Activated CD8-positive, alpha-beta memory T cell treated with anti-CD3 and anti-CD28 coated beads for 24 hours (primary cell): ENCODE measurements at regions not wholly inside any gene's neighbourhood (a gene's known extent, or its start where the extent isn't known, plus 50 kb on each side); places are given as distances from the start of the nearest gene placed in this dataset.
"Not testable (repeated sequence)": the region's sequence is repeated elsewhere in the genome, so short reads cannot be mapped to it uniquely, and the experiment has no call there.

Source experiments
- DNase-seq: peaks from one replicate; pipeline ENCODE4 v3.0.0-alpha.2; 2020

DNA sequence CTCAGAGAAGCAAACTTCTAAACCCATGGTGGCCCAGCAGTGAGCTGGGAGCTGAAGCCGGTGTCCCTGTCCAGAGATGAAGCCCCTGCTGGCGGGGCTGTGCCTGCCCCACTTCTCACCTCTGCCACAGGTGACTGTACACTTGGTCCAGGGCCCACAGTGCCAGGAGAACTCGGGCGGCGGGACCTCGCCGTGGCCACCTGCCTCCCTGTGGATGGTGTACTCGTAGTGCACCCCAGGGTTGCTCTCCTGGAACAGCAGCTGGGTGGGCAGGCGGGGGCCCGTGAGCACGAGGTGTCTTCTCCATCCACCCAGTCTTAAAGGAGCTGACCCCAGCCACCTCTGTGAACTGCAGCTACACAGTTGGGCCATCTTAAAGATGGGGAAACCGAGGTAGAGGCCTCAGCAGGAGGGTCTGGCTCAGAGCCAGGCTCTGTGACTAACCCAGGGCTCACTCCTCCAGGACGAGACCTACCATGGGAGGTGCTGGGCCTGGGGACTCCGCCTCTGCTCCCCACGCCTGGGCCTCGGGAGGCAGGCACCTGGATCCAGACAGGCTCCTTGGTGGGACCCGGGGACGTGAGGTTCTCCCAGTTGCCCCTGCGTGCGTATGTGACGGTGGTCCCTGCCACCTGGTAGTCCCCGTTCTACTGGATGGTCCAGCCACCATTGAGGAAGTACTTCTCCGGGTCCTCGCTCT lies 113.1 kb upstream of the AKAP13 start:
- not testable (repeated sequence) for DNase-seq

DNA sequence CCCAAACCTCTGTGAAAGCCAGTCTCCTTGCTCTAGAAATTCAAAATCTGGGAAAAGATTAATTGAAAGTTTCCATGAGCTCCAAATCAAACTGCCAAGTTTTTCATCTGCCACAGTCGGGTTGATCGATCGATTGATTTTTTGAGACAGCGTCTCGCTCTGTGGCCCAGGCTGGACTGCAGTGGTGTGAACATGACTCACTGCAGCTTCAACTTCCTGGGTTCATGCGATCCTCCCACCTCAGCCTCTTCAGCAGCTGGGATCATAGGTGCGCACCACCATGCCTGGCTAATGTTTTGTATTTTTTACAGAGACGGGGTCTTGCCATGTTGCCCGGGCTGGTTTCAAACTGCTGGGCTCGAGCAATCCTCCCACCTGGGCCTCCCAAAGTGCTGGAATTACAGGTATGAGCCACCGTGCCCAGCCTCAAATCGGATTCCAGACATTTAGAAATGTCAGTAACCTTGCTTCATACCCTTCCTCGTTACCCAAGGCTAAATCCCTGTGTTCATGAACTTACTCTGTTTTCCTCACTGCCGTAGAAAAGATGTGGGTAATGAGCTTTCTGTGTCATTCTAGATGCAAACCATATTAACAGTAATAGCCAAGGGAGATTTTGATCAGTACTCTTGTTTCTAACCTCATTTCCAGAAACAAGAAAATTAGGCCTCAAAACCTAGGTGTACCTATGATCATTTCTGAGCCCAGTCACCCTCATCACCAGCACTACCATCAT lies 105.9 kb upstream of the AKAP13 start:
- DNase-seq, result no peak

DNA sequence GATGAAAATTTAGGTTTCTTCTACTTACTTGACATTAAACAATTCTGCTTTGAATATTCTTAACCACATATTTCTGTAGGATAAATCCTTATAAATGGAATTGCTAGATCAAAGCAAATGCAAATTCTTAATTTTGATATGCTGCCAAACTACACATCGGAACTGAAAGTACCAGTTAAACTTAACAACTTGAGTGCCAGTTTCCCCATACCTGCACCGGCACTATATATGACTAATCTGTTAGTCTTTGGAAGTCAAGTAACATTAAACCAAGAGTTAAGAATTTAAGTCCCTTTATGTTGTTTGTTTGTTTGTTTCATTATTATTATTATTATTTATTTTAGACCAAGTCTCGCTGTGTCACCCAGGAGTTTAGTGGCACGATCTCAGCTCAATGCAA lies 103.9 kb upstream of the AKAP13 start:
- no peak for DNase-seq

DNA sequence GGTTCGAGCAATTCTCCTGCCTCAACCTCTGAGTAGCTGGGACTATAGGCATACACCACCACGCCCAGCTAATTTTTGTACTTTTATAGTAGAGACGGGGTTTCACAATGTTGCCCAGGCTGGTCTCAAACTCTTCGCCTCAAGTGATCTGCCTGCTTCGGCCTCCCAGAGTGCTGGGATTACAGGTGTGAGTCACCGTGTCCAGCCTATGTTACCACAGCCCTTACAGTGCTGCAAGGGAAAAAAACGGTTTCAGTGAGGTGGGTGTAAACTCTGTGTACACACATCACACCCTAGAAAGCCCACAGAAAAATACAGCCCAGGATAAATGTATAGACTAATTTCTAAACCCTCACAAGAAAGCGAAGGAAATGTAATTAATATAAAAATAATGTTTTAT lies 103.5 kb upstream of the AKAP13 start:
- no peak for DNase-seq

DNA sequence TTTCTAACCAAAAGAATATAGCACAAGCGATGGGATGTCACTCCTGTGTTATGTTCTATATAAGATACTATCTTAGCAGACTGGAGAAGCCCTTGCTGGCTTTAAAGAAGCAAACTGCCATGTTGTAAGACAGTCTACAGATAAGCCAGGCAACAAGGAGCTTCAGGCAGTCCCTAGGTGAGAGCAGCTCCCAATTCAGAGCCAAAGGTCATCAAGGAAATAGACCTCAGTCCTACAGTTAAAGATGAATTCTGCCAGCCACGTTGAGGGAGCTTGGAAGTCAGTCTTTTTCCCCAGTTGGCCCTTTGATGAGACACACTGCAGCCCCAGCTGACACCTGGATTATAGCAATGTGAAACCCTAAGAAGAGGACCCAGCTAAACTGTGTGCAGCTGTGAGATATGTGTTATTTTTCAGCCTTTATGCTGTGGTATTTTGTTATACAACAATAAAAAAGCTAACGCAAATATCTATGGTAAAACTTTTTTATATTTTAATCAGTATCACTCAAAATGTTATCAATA lies 102.5 kb upstream of the AKAP13 start:
- DNase-seq, result no peak

DNA sequence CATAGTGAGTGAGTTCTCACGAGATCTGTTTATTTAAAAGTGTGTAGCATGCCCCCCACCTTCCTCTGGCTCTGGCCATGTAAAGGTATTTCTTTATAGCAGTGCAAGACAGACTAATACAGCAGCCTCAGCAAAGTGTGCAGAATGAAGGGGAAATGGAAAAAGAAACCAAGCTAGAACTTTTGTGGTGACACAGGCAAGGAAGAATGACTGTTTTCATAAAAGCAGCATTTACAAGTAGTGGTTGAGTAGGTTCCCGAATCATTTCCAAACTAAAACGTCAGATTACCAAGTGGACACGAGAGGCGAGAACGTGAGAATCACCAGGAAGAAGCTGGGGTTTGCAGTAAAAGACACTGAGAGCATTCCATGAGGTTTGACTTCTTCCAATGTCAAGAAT lies 100.2 kb upstream of the AKAP13 start:
- no peak for DNase-seq

DNA sequence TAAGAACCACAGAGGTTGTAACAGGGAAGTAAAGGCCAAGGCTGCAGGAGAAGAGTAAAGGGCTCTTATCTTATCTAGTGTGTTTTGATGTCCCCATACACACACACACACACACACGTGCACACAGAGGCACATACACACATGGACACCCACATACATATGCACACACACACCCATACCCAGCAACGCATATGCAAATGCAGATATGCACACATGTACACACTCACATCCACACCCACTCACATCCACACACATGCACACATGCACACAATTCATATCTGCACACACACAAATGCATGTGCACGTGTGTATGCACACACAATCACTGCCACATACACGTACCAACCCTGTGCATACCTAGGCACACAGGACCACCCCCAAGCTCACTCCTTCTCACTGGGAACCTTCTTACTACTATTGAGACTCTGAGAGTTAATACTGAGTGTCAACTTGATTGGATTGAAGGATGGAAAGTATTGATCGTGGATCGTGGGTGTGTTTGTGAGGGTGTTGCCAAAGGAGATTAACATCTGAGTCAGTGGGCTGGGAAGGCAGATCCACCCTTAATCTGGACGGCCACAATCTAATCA lies 99.0 kb upstream of the AKAP13 start:
- DNase-seq, result no peak

DNA sequence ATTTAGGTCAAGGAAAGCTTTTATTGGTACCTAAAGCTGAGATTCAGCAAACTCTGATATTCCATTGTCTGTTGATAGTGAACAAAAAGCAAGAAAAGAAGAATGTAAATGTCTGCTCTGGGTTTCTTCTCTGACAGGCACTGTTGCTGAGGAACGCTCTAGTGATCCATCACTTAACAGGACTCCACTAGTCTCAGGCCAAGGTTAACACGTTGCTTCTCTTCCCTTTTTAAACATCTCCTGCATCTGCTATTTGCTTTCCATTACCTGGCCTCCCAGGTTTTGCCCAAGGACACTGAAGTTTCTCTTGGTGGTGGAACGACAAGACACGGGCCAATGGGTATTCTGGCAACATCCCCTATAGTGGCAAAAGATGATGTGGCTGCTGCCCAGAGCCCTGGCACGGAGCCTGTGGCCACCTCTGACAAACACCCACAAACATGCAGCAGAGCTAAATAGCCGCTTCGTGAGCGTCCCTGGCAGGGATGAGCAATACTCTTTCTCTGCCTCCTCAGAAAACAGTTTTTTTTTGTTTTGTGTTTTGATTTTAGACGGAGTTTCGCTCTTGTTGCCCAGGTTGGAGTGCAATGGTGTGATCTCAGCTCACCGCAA lies 97.8 kb upstream of the AKAP13 start:
- no peak for DNase-seq

DNA sequence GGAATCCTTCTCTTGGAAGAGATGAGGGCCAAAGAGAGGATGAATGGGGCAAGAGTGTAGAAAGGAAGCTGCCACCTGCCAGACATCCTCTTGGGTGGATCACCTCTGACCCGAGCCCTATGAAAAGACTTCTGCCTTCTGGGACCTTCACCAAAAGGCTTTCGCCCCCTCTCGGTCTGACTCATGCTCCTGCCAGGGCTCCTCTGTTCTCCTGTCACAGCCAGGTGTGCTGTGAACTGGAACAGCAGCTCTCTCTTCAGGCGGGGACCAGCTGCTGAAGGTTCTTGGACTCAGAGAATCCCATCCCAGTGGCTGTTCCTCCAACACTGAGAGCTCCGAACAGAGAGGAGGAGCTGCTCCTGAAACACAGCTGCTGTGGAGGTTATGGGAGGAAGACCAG lies 96.6 kb upstream of the AKAP13 start:
- DNase-seq, result not testable (repeated sequence)

DNA sequence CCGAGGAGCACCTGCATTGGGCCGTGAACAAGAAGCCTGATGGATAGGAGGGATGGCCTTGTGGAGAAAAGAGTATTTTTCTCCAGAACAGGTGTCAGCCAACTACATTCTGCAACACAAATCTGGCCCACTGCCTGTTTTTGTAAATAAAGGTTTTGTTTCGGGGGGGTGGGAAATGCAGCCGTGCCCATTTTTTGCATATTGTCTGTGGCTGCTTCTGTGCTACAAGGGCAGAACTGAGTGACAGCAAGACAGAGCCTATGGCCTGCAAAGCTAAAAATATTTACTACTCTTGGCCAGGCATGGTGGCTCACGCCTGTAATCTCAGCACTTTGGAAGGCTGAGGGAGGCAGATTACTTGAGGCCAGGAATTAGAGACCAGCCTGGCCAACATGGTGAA lies 95.9 kb upstream of the AKAP13 start:
- no peak for DNase-seq

DNA sequence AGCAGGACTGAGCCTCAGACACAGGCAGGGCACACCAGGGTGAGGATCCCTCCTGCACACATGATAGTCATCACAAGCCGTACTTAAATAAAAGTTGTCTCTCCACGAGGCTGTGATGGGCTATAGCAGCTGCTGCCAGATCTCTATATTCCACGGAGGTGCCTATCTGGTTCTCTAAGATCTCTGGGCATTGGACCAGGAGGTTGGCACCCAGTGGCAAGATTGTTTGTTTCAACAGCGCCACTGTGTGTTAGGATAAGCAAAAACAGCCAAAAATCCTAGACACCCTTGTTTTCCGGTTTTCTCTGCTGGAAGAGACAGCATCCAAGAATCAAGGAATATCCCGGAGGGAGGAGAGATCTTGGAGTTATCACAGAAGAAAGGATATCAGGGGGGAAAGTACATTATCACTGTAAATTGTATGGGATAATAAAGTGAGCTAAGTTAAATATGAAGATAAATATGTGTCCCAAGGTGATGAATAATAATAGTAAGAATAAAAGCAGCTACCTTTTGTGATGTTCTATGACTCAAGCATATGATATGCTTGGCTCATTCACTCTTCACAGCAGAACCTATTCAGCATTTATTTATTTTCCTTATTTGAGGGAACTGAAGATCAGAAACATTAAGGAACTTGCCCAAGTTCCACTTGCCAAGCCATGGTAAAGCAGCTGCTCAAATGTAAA lies 90.6 kb upstream of the AKAP13 start:
- DNase-seq, result no peak

DNA sequence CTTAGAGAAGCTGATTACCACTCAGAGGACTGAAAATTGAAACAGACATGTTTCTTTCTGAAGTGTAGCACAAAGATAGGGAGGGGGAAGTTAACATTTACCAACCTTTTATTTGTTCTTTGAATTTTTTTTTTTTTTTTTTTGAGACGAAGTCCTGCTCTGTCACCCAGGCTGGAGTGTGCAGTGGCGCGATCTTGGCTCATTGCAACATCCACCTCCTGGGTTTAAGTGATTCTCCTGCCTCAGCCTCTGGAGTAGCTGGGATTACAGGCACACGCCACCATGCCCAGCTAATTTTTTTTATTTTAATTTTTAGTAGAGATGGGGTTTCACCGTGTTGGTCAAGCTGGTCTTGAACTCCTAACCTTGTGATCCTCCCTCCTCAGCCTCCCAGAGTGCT lies 87.8 kb upstream of the AKAP13 start:
- DNase-seq, result not testable (repeated sequence)

DNA sequence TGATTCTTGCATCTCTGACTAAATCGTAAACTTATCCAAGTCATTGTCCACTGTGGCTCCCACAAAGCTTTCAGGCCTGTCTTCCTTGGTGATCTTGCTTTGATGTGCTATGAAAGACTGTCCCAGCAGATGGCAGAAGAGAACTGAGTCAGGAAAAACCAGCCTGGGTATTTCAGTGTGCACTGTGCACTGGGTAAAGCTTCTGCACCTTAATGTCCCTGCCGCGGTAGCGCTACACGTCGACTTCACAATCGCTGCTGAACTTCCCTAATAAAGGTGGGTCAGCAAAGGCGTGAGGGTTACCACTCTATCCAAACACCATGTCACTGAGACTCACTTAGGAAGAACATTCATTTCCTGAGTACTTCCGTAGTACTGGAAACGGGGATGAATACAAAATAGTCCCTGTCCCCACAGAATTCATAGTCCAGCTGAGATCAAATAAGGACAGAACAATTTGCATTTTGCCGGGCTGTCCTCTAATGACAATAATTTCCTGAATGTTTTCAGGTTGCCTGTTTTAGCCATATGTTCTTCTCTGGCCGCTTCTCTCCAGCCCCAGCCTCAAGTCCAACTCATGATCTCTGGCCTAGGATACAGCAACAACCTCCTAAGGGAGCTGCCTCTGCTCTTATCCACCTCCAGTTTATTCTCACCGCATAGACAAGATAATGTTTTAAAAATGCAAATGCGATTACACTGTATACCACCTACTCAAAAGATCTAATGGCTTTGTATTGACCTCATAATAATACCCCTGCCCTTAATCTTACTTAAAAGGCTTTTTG lies 83.6 kb upstream of the AKAP13 start:
- peak; percentile 83 for DNase-seq

DNA sequence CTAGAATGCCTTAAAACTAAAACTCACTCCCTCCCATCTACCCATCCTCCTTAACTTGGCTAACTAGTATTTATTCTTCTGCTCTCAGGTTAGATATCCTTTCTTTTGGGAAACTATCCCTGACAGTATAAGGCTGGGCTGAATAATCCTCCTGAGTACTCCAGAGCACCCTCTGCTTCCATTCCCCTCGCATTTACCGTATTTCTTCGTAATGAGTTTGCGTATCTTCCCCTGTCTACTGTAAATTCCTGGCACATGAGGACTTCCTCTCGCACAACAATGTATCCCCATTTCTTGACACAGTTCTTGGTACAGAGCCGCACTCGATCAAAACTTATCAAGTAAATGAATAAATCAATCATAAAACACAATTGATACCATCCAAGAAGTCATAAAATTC lies 82.9 kb upstream of the AKAP13 start:
- DNase-seq, result no peak

DNA sequence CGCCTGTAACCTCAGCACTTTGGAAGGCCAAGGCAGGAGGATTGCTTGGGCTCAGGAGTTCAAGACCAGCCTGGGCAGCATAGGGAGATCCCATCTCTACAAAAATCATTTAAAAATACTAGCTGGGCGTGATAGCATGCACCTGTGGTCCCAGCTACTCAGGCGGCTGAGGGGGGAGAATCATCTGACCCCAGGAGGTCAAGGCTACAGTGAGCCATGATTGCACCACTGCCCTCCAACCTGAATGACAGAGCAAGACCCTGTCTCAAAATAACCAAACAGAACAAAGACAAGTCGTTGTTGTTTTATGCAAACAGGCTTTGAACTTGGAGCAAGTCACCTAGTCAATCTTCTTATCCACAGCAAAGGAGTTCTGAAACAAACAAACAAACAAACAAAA lies 82.0 kb upstream of the AKAP13 start:
- DNase-seq, result no peak

DNA sequence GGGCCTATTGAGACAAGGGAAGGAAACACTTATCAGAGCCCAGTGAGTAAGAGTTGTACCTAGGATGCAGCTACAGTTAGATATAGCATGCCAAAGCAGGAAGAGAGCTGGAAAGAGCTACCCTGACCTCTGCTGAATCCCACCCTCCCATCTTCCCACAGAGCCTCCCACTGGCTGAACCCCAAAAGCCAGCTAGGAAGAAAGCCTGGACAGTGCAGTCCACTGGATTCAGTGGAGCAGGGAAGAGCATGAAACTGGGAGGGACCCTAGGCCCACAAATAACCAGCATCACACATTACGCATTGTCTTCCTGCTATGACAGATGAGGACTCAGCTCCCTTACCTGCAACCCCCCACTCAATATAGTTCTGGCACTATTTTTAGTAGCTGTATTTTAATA lies 81.5 kb upstream of the AKAP13 start:
- no peak for DNase-seq

DNA sequence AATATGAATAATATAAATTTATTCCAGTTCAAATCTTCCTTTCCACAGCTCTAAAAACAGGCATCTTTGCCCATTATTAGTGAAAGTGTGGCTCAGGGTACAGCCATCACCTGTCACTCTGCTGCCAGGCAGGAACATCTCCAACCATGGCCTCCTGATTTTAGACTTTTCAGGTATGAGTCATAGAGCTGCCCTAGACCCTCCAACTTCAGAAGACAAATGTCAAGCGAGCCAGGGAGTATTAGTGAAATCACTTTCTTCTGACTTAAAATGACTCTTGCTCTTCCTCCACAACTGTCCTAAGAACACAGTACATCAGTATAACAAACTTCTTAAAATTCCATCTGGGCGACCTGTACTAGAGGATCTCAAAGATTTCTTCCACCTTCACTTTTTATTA lies 78.1 kb upstream of the AKAP13 start:
- no peak for DNase-seq

DNA sequence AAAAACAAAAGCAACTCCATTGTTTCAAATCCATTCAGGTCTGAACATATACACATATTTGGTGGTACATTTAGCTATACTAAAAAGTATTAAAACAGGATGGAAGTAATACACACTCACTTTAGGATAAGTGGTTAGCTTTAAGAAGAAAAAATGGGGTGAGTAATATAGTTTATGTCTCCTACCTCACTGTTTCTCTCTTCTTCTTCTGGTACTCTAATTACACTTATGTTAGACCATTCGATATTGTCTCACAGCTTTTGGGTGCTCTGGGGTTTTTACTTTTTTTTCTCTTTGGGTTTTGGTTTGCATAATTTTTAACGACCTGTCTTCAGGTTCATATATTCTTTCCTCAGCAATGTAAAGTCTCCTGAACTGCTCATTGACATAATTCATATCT lies 75.4 kb upstream of the AKAP13 start:
- no peak for DNase-seq

DNA sequence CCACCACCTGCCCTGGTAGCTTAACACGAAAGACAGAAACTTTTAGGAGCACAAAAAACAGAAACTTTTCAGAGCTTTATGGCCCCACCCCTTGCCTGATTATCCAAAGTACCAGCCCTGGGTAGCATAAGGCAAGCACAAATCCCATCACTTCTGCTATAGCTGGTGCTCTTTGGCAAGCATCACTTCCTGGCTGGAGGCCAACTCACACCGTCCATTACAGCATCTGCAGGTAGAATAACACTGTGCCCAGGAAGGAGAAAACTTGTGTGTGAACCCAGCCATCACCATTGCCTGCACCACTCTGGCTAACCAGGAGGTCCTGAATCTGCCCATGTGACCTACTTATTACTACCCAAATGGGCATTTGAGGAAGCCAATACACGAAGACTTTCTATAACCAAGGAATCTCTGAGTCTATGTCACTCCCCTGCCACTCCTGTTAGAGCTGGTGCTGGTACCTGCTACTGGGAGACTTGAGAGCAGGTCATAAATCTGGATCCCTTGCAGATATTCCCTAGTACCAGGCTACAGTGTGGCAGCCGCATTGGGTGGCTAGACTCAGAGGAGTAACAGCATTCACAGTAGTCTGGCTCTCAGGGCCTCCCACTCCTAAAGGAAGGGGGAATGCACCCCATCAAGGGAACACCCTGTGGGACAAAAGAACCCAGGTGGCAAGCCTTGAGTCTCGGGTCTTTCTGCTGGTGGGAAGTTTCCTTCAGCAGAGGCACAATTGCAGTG lies 73.3 kb upstream of the AKAP13 start:
- DNase-seq, result no peak

DNA sequence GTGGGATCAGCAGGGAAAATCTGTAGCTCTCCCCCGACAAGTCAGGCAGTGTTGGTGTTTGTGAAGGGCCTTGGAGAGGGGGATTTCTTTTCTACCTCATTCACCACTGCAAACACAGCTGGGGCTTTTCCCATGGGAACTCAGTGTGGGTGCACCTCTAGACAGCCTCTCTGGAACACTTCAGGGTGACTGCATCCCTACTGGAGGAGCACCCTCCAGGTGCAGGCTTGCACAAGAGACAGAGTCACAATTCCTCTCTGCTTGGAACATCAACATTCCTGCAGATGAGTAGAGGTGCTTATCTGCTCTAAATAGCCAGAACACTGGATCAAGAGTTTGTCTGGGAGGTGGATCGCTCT lies 72.7 kb upstream of the AKAP13 start:
- DNase-seq, result no peak

DNA sequence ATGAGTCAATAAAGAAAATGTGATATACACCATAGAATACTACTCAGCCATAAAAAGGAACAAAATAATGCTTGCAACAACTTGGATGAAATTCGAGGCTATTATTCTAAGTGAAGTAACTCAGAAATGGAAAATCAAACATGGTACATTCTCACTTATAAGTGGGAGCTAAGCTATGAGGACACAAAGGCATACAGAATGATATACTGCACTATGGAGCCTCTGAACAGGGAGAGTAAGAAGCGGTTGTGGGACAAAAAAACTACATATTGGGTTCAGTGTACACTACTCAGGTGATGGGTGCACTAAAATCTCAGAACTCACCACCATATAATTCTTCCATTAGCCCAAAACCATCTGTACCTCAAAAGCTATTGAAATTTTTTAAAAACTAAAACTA lies 68.8 kb upstream of the AKAP13 start:
- no peak for DNase-seq

DNA sequence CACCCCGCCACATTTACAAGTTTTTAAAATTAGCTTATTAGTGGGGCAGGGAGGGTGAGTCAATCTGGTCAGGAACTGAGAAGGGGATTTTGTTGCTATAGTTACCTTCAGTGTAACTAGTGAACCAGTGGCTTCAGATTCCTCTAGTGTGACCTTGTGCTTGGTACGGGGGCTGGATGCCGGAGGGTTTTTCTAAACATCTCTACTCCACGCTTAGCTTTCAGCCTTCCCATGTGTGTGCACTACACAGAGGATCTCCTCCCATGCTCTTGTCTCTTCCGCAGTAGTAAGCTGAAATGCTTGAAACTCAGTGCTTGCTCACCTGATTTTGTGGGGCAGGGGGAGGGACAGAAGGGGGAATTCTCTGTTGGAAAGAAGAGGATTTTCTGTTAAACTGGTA lies 67.9 kb upstream of the AKAP13 start:
- DNase-seq, result no peak
